K562 (cell line): ENCODE measurements at regions not wholly inside any gene's neighbourhood (a gene's known extent, or its start where the extent isn't known, plus 50 kb on each side); places are given as distances from the start of the nearest gene placed in this dataset.

Experiments
- HCFC1 ChIP-seq: IDR thresholded peaks from 2 replicates; pipeline ENCODE4 v1.6.1; 2012; ENCODE audit warnings: low read depth, low read length, improper control_type of control experiment
- HDAC6 ChIP-seq: IDR thresholded peaks from 2 replicates; pipeline ENCODE4 v1.6.1; 2012; ENCODE audit warnings: low read depth, mild to moderate bottlenecking, control low read depth, inconsistent platforms, low read length, moderate library complexity
- HNRNPL ChIP-seq: fragments of 200-400 bp; formaldehyde crosslinking; IDR thresholded peaks from 2 replicates; pipeline ENCODE4 v1.6.1; 2017; ENCODE audit warnings: low read depth, mild to moderate bottlenecking, low read length
- MEF2D ChIP-seq: conservative IDR thresholded peaks from 2 replicates; pipeline ENCODE4 v1.6.1; 2016; ENCODE audit warnings: low read depth, missing genetic modification characterization, missing compliant biosample characterization
- PURB ChIP-seq: sonication (generic); formaldehyde crosslinking; IDR thresholded peaks from 2 replicates; pipeline ENCODE4 v1.9.0; 2021; ENCODE audit warnings: low read depth, mild to moderate bottlenecking, missing genetic modification reagents
- RBFOX2 ChIP-seq: fragments of 200-400 bp; formaldehyde crosslinking; IDR thresholded peaks from 2 replicates; pipeline ENCODE4 v1.6.1; 2017; ENCODE audit warnings: low read depth, mild to moderate bottlenecking, low read length, moderate library complexity
- SMAD4 ChIP-seq: fragments of 250-450 bp; sonication (Bioruptor Pico); conservative IDR thresholded peaks from 2 replicates; pipeline ENCODE4 v1.8.0; 2021; ENCODE audit warnings: inconsistent platforms, mild to moderate bottlenecking, moderate library complexity
- TBP ChIP-seq: optimal IDR thresholded peaks from 2 replicates; pipeline ENCODE3; 2011; ENCODE audit warnings: low read depth, low read length, improper control_type of control experiment
- ZBED1 ChIP-seq: IDR thresholded peaks from 2 replicates; pipeline ENCODE4 v1.6.1; 2014
- ZNF830 ChIP-seq: fragments of 250-450 bp; sonication (Bioruptor Pico); IDR thresholded peaks from 2 replicates; pipeline ENCODE4 v1.5.0; 2021; ENCODE audit warnings: mild to moderate bottlenecking
- TF ChIP-seq, protein P1 (sequence below), 2 experiments: fragments of 450-650 bp in 1 of 2; sonication (generic) in 1 of 2; formaldehyde crosslinking in 1 of 2; IDR thresholded peaks; 2 replicates each; pipeline versions ENCODE4 v1.7.1 to v1.9.0; 2016 to 2022; ENCODE audit warnings: inconsistent platforms in 1 of 2, mild to moderate bottlenecking in 1 of 2, missing genetic modification reagents in 1 of 2
- TF ChIP-seq, protein P2 (sequence below), 2 experiments: fragments of 200-800 bp in 1 of 2; sonication (Bioruptor generic) in 1 of 2; sonication (generic) in 1 of 2; formaldehyde crosslinking in 1 of 2; IDR thresholded peaks in 1 of 2; conservative IDR thresholded peaks in 1 of 2; 2 replicates each; pipeline versions ENCODE4 v1.5.0 to v1.6.1; 2016 to 2020; ENCODE audit warnings: missing compliant biosample characterization in 1 of 2, missing genetic modification characterization in 1 of 2, missing genetic modification reagents in 1 of 2
- TF ChIP-seq, protein P3 (sequence below), 2 experiments: IDR thresholded peaks; 2 replicates each; pipeline ENCODE4 v1.6.1; 2011; ENCODE audit warnings: borderline replicate concordance in 1 of 2, control low read depth in 1 of 2, low read depth in 1 of 2, low read length in 1 of 2, mild to moderate bottlenecking in 1 of 2, mixed read lengths in 1 of 2, moderate library complexity in 1 of 2; ENCODE audit not compliant: insufficient read depth in 1 of 2, insufficient read length in 1 of 2, poor library complexity in 1 of 2, severe bottlenecking in 1 of 2; ENCODE audit errors: extremely low read depth in 1 of 2

DNA sequence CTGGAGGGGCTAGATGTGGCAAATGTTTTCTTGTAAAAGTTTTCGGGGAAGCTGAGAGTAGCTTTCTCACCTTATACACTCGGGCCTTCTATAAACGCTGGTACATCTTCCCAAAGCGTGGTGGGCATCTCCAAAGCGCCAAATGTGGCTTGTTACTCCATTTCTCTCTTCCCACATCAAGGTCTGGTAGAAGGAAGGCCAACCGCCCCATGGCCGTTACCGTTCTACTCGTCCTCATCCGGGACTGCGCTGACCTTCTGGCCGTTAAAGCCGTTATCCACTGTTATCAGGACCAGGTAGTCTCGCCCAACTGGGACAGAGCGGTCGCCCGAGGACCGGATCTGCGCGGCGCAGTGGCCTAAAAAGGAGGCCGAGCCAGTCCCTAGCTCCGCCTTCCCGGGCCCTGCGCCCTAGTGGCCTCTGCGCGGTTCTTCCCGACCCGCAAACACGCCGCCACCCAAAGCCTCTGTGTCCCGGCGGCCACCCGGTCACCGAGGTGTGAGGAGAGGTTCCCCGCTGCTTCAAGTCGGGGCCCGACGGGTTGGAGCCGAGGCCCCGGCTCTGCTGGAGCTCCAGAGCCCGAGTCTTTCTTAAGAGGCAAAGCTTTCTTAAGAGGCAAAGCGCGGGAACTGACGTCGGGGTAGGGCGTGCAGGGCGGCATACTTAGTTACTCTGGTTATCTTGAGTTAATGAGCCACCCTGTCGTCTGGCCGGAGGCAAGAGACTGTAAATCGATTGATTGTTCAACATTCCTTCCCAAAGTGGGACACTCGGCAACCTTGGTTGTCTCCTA, 90.5 kb downstream of the GPX5 start (continued):
- no peak for TF ChIP-seq HDAC6
- TF ChIP-seq, protein P1, sequence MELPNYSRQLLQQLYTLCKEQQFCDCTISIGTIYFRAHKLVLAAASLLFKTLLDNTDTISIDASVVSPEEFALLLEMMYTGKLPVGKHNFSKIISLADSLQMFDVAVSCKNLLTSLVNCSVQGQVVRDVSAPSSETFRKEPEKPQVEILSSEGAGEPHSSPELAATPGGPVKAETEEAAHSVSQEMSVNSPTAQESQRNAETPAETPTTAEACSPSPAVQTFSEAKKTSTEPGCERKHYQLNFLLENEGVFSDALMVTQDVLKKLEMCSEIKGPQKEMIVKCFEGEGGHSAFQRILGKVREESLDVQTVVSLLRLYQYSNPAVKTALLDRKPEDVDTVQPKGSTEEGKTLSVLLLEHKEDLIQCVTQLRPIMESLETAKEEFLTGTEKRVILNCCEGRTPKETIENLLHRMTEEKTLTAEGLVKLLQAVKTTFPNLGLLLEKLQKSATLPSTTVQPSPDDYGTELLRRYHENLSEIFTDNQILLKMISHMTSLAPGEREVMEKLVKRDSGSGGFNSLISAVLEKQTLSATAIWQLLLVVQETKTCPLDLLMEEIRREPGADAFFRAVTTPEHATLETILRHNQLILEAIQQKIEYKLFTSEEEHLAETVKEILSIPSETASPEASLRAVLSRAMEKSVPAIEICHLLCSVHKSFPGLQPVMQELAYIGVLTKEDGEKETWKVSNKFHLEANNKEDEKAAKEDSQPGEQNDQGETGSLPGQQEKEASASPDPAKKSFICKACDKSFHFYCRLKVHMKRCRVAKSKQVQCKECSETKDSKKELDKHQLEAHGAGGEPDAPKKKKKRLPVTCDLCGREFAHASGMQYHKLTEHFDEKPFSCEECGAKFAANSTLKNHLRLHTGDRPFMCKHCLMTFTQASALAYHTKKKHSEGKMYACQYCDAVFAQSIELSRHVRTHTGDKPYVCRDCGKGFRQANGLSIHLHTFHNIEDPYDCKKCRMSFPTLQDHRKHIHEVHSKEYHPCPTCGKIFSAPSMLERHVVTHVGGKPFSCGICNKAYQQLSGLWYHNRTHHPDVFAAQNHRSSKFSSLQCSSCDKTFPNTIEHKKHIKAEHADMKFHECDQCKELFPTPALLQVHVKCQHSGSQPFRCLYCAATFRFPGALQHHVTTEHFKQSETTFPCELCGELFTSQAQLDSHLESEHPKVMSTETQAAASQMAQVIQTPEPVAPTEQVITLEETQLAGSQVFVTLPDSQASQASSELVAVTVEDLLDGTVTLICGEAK (IDR thresholded peaks at IDR 0.05), result 0 out of 2 replicates have a peak, but pooled peaks have one; percentile 4
- TF ChIP-seq, protein P1 (CRISPR knock-in tag; IDR thresholded peaks at IDR 0.05), result peak; percentile 71; the same call in 1 of the 2 replicates
- peak; percentile 91 for TF ChIP-seq SMAD4 (CRISPR knock-in tag)
- TF ChIP-seq HNRNPL, result 0 out of 2 replicates have a peak, but pooled peaks have one; percentile 24
- peak; percentile 73; the same call in 1 of the 2 replicates for TF ChIP-seq ZNF830 (CRISPR knock-in tag)
- no peak for TF ChIP-seq PURB
- TF ChIP-seq, protein P2, sequence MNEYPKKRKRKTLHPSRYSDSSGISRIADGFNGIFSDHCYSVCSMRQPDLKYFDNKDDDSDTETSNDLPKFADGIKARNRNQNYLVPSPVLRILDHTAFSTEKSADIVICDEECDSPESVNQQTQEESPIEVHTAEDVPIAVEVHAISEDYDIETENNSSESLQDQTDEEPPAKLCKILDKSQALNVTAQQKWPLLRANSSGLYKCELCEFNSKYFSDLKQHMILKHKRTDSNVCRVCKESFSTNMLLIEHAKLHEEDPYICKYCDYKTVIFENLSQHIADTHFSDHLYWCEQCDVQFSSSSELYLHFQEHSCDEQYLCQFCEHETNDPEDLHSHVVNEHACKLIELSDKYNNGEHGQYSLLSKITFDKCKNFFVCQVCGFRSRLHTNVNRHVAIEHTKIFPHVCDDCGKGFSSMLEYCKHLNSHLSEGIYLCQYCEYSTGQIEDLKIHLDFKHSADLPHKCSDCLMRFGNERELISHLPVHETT (CRISPR knock-in tag; conservative IDR thresholded peaks at IDR 0.05 in 1 of 2, IDR thresholded peaks at IDR 0.05 in 1 of 2), result peak in 1 of 2 experiments; percentile 86; a peak in 2 of 4 replicates
- TF ChIP-seq, protein P3, sequence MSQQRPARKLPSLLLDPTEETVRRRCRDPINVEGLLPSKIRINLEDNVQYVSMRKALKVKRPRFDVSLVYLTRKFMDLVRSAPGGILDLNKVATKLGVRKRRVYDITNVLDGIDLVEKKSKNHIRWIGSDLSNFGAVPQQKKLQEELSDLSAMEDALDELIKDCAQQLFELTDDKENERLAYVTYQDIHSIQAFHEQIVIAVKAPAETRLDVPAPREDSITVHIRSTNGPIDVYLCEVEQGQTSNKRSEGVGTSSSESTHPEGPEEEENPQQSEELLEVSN (IDR thresholded peaks at IDR 0.05; ENCODE audit: borderline replicate concordance in 1 of 2, extremely low read depth in 1 of 2, insufficient read depth in 1 of 2, insufficient read length in 1 of 2, low read depth in 1 of 2, low read length in 1 of 2, poor library complexity in 1 of 2, severe bottlenecking in 1 of 2), result peak; percentile 98
- TF ChIP-seq TBP, result peak; percentile 87
- peak; percentile 58 for TF ChIP-seq HCFC1
- peak; percentile 98 for TF ChIP-seq RBFOX2
- peak; percentile 58; the same call in 1 of the 2 replicates for TF ChIP-seq MEF2D
- TF ChIP-seq ZBED1, result peak; percentile 65; the same call in 1 of the 2 replicates
